Parathyroid adenoma (tissue), 2 donors: ENCODE measurements at regions not wholly inside any gene's neighbourhood (a gene's known extent, or its start where the extent isn't known, plus 50 kb on each side); places are given as distances from the start of the nearest gene placed in this dataset.

Experiments
- H2AFZ ChIP-seq: fragments of 300-600 bp; sonication (generic); one replicate; pipeline ENCODE4 v1.7.0; 2017; ENCODE audit warnings: antibody characterized with exemption, mild to moderate bottlenecking
- H3K27ac ChIP-seq: fragments of 300-600 bp; sonication (generic); one replicate; pipeline ENCODE4 v1.7.0; 2017
- H3K27me3 ChIP-seq: fragments of 300-600 bp; sonication (generic); one replicate; pipeline ENCODE4 v1.7.0; 2017; ENCODE audit warnings: low read length; ENCODE audit not compliant: control insufficient read depth, insufficient read depth
- H3K36me3 ChIP-seq: fragments of 300-600 bp; sonication (generic); one replicate; pipeline ENCODE4 v1.7.0; 2017; ENCODE audit warnings: low read length; ENCODE audit not compliant: control insufficient read depth, insufficient read depth
- H3K4me1 ChIP-seq: fragments of 300-600 bp; sonication (generic); one replicate; pipeline ENCODE4 v1.7.0; 2017; ENCODE audit warnings: control low read depth
- H3K4me2 ChIP-seq: fragments of 300-600 bp; sonication (generic); one replicate; pipeline ENCODE4 v1.7.0; 2017; ENCODE audit warnings: low read length
- H3K4me3 ChIP-seq: fragments of 300-600 bp; sonication (generic); one replicate; pipeline ENCODE4 v1.7.0; 2017; ENCODE audit warnings: low read depth, low read length
- H3K79me2 ChIP-seq: fragments of 300-600 bp; sonication (generic); one replicate; pipeline ENCODE4 v1.7.0; 2017; ENCODE audit warnings: control low read depth
- H3K9ac ChIP-seq: fragments of 300-600 bp; sonication (generic); one replicate; pipeline ENCODE4 v1.7.0; 2017; ENCODE audit warnings: mild to moderate bottlenecking
- H3K9me3 ChIP-seq: fragments of 300-600 bp; sonication (generic); one replicate; pipeline ENCODE4 v1.7.0; 2017; ENCODE audit warnings: low read length; ENCODE audit not compliant: control insufficient read depth
- CTCF ChIP-seq: fragments of 300-600 bp; sonication (generic); IDR thresholded peaks from one replicate; pipeline ENCODE4 v1.7.0; 2017; ENCODE audit warnings: antibody characterized with exemption, mild to moderate bottlenecking
- donor health status: primary hyperparathyroidism.

DNA sequence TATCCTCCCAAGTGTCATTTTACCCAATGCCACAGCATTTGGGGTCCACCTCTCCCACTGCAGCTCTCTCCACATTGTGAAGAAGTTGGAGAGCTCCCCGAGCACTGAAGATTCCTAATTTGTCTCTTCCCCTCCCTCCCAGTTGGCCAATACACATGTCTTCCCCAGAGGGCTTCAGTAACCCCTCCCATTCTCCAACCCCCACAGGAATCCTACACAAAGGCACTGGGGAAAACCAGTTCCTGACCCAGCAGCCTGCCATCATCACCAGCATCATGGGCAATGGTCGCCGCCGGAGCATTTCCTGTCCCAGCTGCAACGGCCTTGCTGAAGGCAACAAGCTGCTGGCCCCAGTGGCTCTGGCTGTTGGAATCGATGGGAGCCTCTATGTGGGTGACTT, 87.3 kb upstream of the WWC1 start:
- Histone ChIP-seq H3K9ac (no peak overlapping the region), H3K9me3 (no peaks in the 10 kb centered on the region), H3K27ac (no peak overlapping the region), H3K27me3 (no peaks in the 10 kb centered on the region), H3K36me3 (no peaks in the 10 kb centered on the region), H2AFZ (no peak overlapping the region), H3K4me1 (no peaks in the 10 kb centered on the region), H3K4me2 (no peak overlapping the region), H3K79me2 (no peaks in the 10 kb centered on the region), H3K4me3 (no peak overlapping the region)
- TF ChIP-seq CTCF, result no peak

- Histone ChIP-seq H3K27ac (no peak overlapping the region), H3K4me1 (no peaks in the 10 kb centered on the region), H3K9ac (no peak overlapping the region), H3K4me3 (no peak overlapping the region), H3K9me3 (no peaks in the 10 kb centered on the region), H3K27me3 (no peaks in the 10 kb centered on the region), H3K79me2 (no peaks in the 10 kb centered on the region), H2AFZ (no peak overlapping the region), H3K4me2 (no peak overlapping the region), H3K36me3 (no peaks in the 10 kb centered on the region)
- no peak for TF ChIP-seq CTCF
These were observed 83.9 kb upstream of the WWC1 start for GRCh38 chr5:168207450-168208029.

GRCh38 chr5:168209244-168209995, 82.0 kb upstream of the WWC1 start:
- Histone ChIP-seq H3K27me3 (no peaks in the 10 kb centered on the region), H3K4me2 (no peak overlapping the region), H3K9ac (no peak overlapping the region), H3K27ac (no peak overlapping the region), H2AFZ (no peak overlapping the region), H3K9me3 (no peaks in the 10 kb centered on the region), H3K36me3 (no peaks in the 10 kb centered on the region), H3K4me1 (no peaks in the 10 kb centered on the region), H3K4me3 (no peak overlapping the region), H3K79me2 (no peaks in the 10 kb centered on the region)
- TF ChIP-seq CTCF, result no peak

- Histone ChIP-seq H2AFZ (no peak overlapping the region), H3K27ac (no peak overlapping the region), H3K27me3 (no peaks in the 10 kb centered on the region)
These were observed 81.4 kb upstream of the WWC1 start for GRCh38 chr5:168209997-168210396.

More at GRCh38 chr5:168209997-168210396, 81.4 kb upstream of the WWC1 start:
- Histone ChIP-seq H3K4me1 (no peaks in the 10 kb centered on the region), H3K79me2 (no peaks in the 10 kb centered on the region), H3K4me3 (no peak overlapping the region), H3K9me3 (no peaks in the 10 kb centered on the region), H3K9ac (no peak overlapping the region), H3K4me2 (no peak overlapping the region), H3K36me3 (no peaks in the 10 kb centered on the region)
- TF ChIP-seq CTCF, result no peak
